ENCODE measurements at regions not wholly inside any gene's neighbourhood (a gene's known extent, or its start where the extent isn't known, plus 50 kb on each side); places are given as distances from the start of the nearest gene placed in this dataset.

- TF ChIP-seq GATA2 (IDR thresholded peaks at IDR 0.05; ENCODE audit: low read depth, low read length) (no peak), GATA3 (IDR thresholded peaks at IDR 0.05; ENCODE audit: low read depth, low read length) (no peak)
Measured at GRCh38 chr9:26459959-26460358, 432.6 kb downstream of the CAAP1 start.
